Stomach smooth muscle (tissue), 2 donors: ENCODE measurements at regions not wholly inside any gene's neighbourhood (a gene's known extent, or its start where the extent isn't known, plus 50 kb on each side); places are given as distances from the start of the nearest gene placed in this dataset.

Experiments used
- H3K27ac ChIP-seq: one replicate; pipeline ENCODE4 v1.7.0; 2013; ENCODE audit warnings: mild to moderate bottlenecking, low read length, inconsistent platforms
- H3K27me3 ChIP-seq, 2 donors: one replicate each; pipeline ENCODE4 v1.7.0; 2013; ENCODE audit warnings: low read length in 2 of 2; ENCODE audit not compliant: insufficient read depth in 2 of 2, control insufficient read depth in 1 of 2
- H3K36me3 ChIP-seq, 2 donors: one replicate each; pipeline ENCODE4 v1.7.0; 2013; ENCODE audit warnings: low read length in 2 of 2; ENCODE audit not compliant: control insufficient read depth in 2 of 2, insufficient read depth in 2 of 2
- H3K4me1 ChIP-seq: one replicate; pipeline ENCODE4 v1.7.0; 2013; ENCODE audit warnings: low read length; ENCODE audit not compliant: control insufficient read depth, insufficient read depth
- H3K4me3 ChIP-seq, 2 donors: one replicate each; pipeline ENCODE4 v1.7.0; 2013; ENCODE audit warnings: low read length in 2 of 2
- H3K9ac ChIP-seq, 2 donors: one replicate each; pipeline ENCODE4 v1.7.0; 2013; ENCODE audit warnings: low read length in 2 of 2, mild to moderate bottlenecking in 1 of 2
- H3K9me3 ChIP-seq, 2 donors: one replicate each; pipeline ENCODE4 v1.7.0; 2013; ENCODE audit warnings: low read length in 2 of 2; ENCODE audit not compliant: control insufficient read depth in 2 of 2
- donor health status: healthy.
- donor health status: Pancreatic carcinoma.

DNA sequence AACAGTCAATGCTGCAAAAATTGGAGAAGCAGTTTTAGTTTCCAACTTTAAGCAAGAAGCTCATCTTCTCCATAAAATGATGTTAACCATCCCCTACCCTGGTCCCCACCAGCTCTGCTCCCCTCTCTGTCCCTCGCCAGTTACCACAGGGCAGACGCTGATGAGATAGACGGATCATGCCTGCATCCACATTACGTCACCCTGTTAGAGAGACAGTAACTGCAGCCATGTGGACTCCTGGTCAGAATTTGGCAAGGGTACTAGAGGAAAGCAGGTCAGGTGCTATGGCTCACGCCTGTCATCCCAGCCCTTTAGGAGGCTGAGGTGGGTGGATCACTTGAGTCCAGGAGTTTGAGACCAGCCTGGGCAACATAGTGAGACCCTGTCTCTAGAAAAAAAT is 81.9 kb upstream of the FZD8 start:
- H3K36me3 ChIP-seq: no peaks in the 10 kb centered on the region
- no peaks in the 10 kb centered on the region for H3K27me3 ChIP-seq
- H3K27ac ChIP-seq: no peak overlapping the region
- H3K4me1 ChIP-seq: no peaks in the 10 kb centered on the region
- no peak overlapping the region for H3K4me3 ChIP-seq
- no peaks in the 10 kb centered on the region for H3K9me3 ChIP-seq
- H3K9ac ChIP-seq: no peak overlapping the region

DNA sequence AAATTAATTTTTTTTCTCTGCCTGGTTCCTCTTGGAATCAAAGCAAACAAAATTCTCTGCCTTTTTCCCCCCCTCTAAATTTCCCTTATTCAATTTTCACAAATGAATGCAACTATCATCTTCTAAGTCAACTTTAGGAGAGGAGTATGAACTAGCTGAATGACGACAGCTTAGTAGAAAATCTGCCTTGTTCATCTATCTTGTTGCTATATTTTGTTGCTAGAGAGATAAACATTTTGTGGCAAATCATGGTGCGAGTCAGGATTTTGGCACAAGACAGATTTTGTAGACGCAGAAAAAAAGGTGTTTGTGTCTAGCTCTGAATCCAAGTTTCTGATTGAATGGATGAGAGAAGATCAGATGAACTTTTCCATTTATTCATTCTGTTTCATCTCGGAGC is 81.0 kb upstream of the FZD8 start:
- Histone ChIP-seq H3K4me1 (no peaks in the 10 kb centered on the region), H3K9me3 (no peaks in the 10 kb centered on the region), H3K36me3 (no peaks in the 10 kb centered on the region), H3K27ac (no peak overlapping the region), H3K9ac (no peak overlapping the region), H3K4me3 (no peak overlapping the region), H3K27me3 (no peaks in the 10 kb centered on the region)

GRCh38 chr10:35722636-35723035 is 80.5 kb upstream of the FZD8 start:
- H3K4me1 ChIP-seq: no peaks in the 10 kb centered on the region
- no peaks in the 10 kb centered on the region for H3K36me3 ChIP-seq
- no peaks in the 10 kb centered on the region for H3K9me3 ChIP-seq
- H3K4me3 ChIP-seq: no peak overlapping the region
- H3K27ac ChIP-seq: no peak overlapping the region
- H3K27me3 ChIP-seq: no peaks in the 10 kb centered on the region
- H3K9ac ChIP-seq: no peak overlapping the region

GRCh38 chr10:35722226-35722625 is 80.1 kb upstream of the FZD8 start:
- Histone ChIP-seq H3K4me1 (no peaks in the 10 kb centered on the region), H3K27ac (no peak overlapping the region), H3K9me3 (no peaks in the 10 kb centered on the region), H3K9ac (no peak overlapping the region), H3K27me3 (no peaks in the 10 kb centered on the region), H3K36me3 (no peaks in the 10 kb centered on the region), H3K4me3 (no peak overlapping the region)

DNA sequence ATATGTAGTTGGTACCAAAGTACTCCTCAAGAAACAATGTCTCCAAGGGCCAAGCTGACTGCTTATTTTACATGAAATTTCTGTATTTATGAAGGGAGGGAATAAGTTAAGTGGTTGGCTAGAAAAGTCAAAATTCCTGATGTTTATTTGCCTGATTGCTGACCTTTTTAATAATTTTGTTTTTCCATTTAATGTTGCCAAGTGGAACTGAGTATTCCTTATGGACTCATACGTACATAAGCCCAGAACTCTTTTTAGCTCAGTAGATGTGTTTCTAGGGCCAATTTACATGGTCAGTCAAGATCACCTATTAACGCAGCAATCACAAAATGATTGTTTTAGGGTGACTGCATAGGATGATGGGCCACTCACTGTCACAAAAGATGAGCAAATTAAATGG is 78.3 kb upstream of the FZD8 start:
- no peak overlapping the region for H3K9ac ChIP-seq
- no peak overlapping the region for H3K27ac ChIP-seq
- no peaks in the 10 kb centered on the region for H3K4me1 ChIP-seq
- no peaks in the 10 kb centered on the region for H3K36me3 ChIP-seq
- H3K27me3 ChIP-seq: no peaks in the 10 kb centered on the region
- H3K4me3 ChIP-seq: no peak overlapping the region
- no peaks in the 10 kb centered on the region for H3K9me3 ChIP-seq

DNA sequence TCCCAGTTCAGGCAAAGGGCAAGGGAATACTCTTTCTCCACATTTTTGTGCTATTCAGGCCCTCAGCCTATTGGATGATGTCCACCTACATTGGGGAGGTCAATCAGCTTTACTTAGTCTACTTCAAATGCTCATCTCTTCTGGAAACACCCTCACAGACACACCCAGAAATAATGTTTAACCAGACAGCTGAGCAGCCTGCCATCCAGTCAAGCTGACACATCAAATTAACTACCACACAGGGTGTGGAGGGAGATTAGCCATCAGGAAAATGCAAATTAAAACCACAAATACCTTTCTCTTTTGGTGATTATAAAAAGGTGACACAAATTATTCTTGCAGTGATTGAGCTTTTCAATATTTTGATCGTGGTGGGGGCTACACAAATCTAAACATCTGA is 74.7 kb upstream of the FZD8 start:
- Histone ChIP-seq H3K27ac (no peak overlapping the region), H3K9ac (no peak overlapping the region), H3K4me3 (no peak overlapping the region), H3K9me3 (no peaks in the 10 kb centered on the region), H3K27me3 (no peaks in the 10 kb centered on the region), H3K4me1 (no peaks in the 10 kb centered on the region), H3K36me3 (no peaks in the 10 kb centered on the region)

DNA sequence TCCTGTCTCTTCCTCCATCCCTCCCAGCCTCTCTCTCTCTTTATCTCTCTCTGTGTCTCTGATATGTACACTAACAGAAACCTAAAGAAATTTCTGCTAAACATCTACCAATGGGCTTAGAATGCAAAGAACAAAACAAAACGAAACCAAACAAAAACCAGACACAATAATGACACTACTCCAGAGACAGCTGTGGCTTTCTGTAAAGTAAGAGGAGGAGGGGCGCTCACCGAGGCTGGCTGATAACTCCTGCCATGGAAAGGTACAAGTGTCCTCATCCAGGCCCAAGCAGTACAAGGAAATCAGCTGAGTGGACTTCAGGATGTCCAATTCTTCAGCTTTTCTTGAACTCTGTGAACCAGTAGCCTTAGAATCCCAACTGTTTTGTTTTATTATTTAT is 70.4 kb upstream of the FZD8 start:
- Histone ChIP-seq H3K4me1 (no peaks in the 10 kb centered on the region), H3K9ac (no peak overlapping the region), H3K9me3 (no peaks in the 10 kb centered on the region), H3K36me3 (no peaks in the 10 kb centered on the region), H3K27me3 (no peaks in the 10 kb centered on the region), H3K4me3 (no peak overlapping the region), H3K27ac (no peak overlapping the region)

DNA sequence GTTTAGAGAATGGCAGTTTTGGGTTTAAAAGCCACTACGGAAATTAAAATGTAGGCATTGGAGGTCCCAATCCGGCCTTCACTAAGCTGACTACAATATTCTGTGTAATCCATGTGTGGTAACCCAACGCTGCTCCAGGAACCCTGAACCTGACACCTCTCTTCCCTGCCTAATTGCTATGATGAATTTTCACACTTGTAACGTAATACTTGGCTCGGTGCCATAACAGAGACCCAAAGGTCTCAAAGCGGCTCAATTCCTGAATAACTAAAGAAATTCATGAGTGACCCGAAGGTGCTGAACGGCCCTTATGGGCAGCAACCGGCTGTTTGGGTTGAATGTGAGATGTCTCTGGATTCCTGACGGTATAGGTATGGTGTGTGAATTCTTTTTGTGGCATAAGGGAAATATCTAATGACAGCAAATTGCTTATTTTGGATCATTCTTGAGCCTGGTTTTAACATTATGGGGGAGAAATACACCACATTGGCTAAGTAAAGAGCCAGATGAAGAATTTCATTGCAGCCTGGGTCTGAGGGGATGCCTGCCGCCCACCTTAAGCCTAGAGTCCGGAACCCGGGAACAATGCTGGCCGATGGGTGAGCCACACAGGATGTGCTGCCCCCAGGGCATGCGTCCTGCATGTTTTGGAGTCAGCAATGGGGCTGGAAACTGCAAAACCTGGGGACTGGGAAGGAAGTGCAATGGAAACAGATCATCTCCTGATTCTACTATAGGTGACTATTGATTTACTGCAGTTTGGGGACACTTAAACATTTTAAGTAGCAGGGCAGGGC is 69.7 kb upstream of the FZD8 start:
- Histone ChIP-seq H3K4me1 (no peaks in the 10 kb centered on the region), H3K9ac (no peak overlapping the region), H3K27ac (no peak overlapping the region), H3K4me3 (no peak overlapping the region), H3K27me3 (no peaks in the 10 kb centered on the region), H3K36me3 (no peaks in the 10 kb centered on the region), H3K9me3 (no peaks in the 10 kb centered on the region)

DNA sequence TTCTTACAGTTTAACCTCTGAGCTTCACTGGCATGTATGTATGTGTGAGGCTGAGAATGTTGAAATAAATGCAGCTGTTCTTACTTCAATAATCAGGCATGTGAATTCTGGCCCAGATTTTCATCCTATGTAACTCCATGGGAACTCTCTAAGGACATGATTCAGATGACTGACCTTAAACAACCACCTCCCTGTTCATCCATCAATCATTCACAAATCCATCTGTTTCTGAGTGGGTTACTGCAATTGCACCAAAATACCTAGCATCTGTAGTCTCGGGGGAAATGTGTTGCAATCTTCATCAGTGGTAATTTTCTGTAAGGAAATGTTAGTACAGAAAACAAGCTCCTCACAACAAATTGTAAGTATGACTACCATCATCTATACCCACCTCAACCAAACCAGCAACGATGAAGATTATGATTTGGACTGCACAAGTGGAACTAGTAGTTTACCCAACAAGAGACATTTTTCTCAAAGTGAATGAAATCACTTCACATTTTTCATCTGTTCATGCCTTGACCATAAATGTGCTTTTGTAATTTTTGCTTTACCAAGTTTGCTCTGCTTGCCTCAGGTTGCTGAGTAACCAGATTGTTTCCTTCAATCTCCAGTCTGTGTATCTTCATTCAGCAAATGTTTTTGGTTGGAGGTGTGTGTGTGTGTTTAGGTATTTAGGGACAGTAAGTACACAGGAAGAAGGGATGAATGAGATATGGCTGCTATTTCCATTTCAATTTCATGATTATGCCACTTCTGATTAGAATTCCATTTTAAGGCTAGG is 65.7 kb upstream of the FZD8 start:
- H3K9ac ChIP-seq: no peak overlapping the region
- no peak overlapping the region for H3K4me3 ChIP-seq
- H3K4me1 ChIP-seq: no peaks in the 10 kb centered on the region
- H3K27ac ChIP-seq: no peak overlapping the region
- H3K27me3 ChIP-seq: no peaks in the 10 kb centered on the region
- H3K9me3 ChIP-seq: no peaks in the 10 kb centered on the region
- H3K36me3 ChIP-seq: no peaks in the 10 kb centered on the region

- H3K4me3 ChIP-seq: no peak overlapping the region
- no peaks in the 10 kb centered on the region for H3K27me3 ChIP-seq
- no peaks in the 10 kb centered on the region for H3K36me3 ChIP-seq
- H3K9ac ChIP-seq: no peak overlapping the region
- H3K4me1 ChIP-seq: no peaks in the 10 kb centered on the region
- no peaks in the 10 kb centered on the region for H3K9me3 ChIP-seq
- H3K27ac ChIP-seq: no peak overlapping the region
Observed at GRCh38 chr10:35706959-35707358, 64.9 kb upstream of the FZD8 start.

GRCh38 chr10:35705671-35706070 is 63.6 kb upstream of the FZD8 start:
- Histone ChIP-seq H3K9me3 (no peaks in the 10 kb centered on the region), H3K27ac (no peak overlapping the region), H3K4me1 (no peaks in the 10 kb centered on the region), H3K36me3 (no peaks in the 10 kb centered on the region), H3K9ac (no peak overlapping the region), H3K27me3 (no peaks in the 10 kb centered on the region), H3K4me3 (no peak overlapping the region)
